SK-N-MC (cell line): ENCODE measurements at regions not wholly inside any gene's neighbourhood (a gene's known extent, or its start where the extent isn't known, plus 50 kb on each side); places are given as distances from the start of the nearest gene placed in this dataset.

Experiments used
- EZH2 ChIP-seq: fragments of 200-600 bp; sonication (generic); IDR thresholded peaks from one replicate; pipeline ENCODE4 v1.6.1; 2017; ENCODE audit warnings: antibody characterized with exemption
- FOXP2 ChIP-seq: optimal IDR thresholded peaks from 2 replicates; pipeline ENCODE3; 2011; ENCODE audit warnings: mild to moderate bottlenecking, moderate library complexity; ENCODE audit not compliant: insufficient read depth; ENCODE audit errors: extremely low read length, control extremely low read depth
- POLR2AphosphoS5 ChIP-seq: IDR thresholded peaks from 2 replicates; pipeline ENCODE4 v1.6.1; 2012; ENCODE audit warnings: mild to moderate bottlenecking, low read depth, low read length, borderline replicate concordance

DNA sequence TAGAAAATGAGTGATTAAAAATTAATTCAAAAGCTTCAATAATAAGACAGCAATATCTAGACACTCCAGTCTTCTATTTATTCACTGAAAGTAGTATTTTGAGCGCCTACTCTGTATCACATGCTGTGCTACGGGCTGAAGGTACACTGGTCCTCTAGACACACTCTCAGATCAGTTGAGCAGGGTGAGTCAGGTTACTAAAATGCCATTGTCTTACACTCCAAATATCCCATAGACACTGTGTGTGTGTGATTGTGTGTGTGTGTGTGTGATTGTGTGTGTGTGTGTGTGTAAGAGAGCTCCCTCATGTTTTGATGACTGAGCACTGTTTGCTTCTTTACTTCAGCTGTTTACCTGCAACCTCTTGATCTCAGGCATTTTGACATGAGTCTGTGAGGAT, 342.8 kb upstream of the BOD1L1 start:
- TF ChIP-seq EZH2: no peak
- TF ChIP-seq POLR2AphosphoS5: no peak
- no peak for TF ChIP-seq FOXP2
